A549 (cell line): ENCODE measurements at regions not wholly inside any gene's neighbourhood (a gene's known extent, or its start where the extent isn't known, plus 50 kb on each side); places are given as distances from the start of the nearest gene placed in this dataset.

Experiments used
- ATAC-seq, 2 experiments: fragments of 200-7000 bp in 1 of 2; fragments of >200 bp in 1 of 2; cut with Nextera tagmentation in 1 of 2; cut with Tn5 transposase in 1 of 2; 3 replicates each; pipeline versions ENCODE4 v1.8.0 to v1.9.1; 2018 to 2020; ENCODE audit warnings: mild to moderate bottlenecking in 1 of 2, moderate library complexity in 1 of 2
- CTCF ChIA-PET: fragments of 300-600 bp; sonication (Branson Sonifier 250); formaldehyde crosslinking; extraction: SDS; loops from one replicate; lab custom pipeline; 2021; ENCODE audit warnings: antibody characterized with exemption, inconsistent platforms; lab: Yijun Ruan, JAX
- POLR2A ChIA-PET: fragments of 350-600 bp; formaldehyde crosslinking; extraction: SDS; loops from one replicate; lab custom pipeline; 2021; ENCODE audit warnings: antibody characterized with exemption, inconsistent platforms; lab: Yijun Ruan, JAX
- DNase-seq, 2 experiments: peaks; one replicate each; pipeline versions ENCODE4 v3.0.0 to v3.0.0-alpha.2; 2011 to 2016; ENCODE audit warnings: low read depth in 1 of 2, low spot score in 1 of 2
- FAIRE-seq: peaks from 2 replicates; lab custom pipeline; 2011; peaks lifted over from hg19 to GRCh38; lab: Jason Lieb, UNC
- H3K27ac ChIP-seq, 2 experiments: fragments of >200 bp; sonication (Bioruptor Twin); formaldehyde crosslinking; 3 replicates each; pipeline ENCODE4 v1.5.1; 2016 to 2017
- H3K4me1 ChIP-seq: fragments of >200 bp; sonication (Bioruptor Twin); formaldehyde crosslinking; 3 replicates; pipeline ENCODE4 v1.6.1; 2016
- H3K4me2 ChIP-seq: fragments of >200 bp; sonication (Bioruptor Twin); formaldehyde crosslinking; 3 replicates; pipeline ENCODE4 v1.6.1; 2016
- H3K4me3 ChIP-seq: fragments of >200 bp; sonication (Bioruptor Twin); formaldehyde crosslinking; 3 replicates; pipeline ENCODE4 v1.5.1; 2016
- H3K9me3 ChIP-seq: fragments of >200 bp; sonication (Bioruptor Twin); formaldehyde crosslinking; 3 replicates; pipeline ENCODE4 v1.6.1; 2016
- BHLHE40 ChIP-seq: IDR thresholded peaks from 2 replicates; pipeline ENCODE4 v1.6.1; 2012; ENCODE audit warnings: low read depth, low read length, inconsistent platforms
- CEBPB ChIP-seq, 2 experiments: fragments of >200 bp in 1 of 2; sonication (Bioruptor Twin) in 1 of 2; formaldehyde crosslinking in 1 of 2; IDR thresholded peaks; 2 replicates each; pipeline ENCODE4 v1.6.1; 2012 to 2016
- CHD2 ChIP-seq: fragments of 150-350 bp; IDR thresholded peaks from 2 replicates; pipeline ENCODE4 v1.6.1; 2014; ENCODE audit warnings: low read length; ENCODE audit not compliant: partially characterized antibody
- CHD4 ChIP-seq: fragments of 200-600 bp; sonication (generic); IDR thresholded peaks from 2 replicates; pipeline ENCODE4 v1.6.1; 2016; ENCODE audit warnings: antibody characterized with exemption, mild to moderate bottlenecking, borderline replicate concordance
- ESRRA ChIP-seq: fragments of 150-350 bp; IDR thresholded peaks from 2 replicates; pipeline ENCODE4 v1.6.1; 2014; ENCODE audit warnings: mild to moderate bottlenecking, low read length, borderline replicate concordance
- FOXS1 ChIP-seq: fragments of 250-450 bp; sonication (Bioruptor Pico); IDR thresholded peaks from 2 replicates; pipeline ENCODE4 v1.5.0; 2020; ENCODE audit warnings: mild to moderate bottlenecking, moderate library complexity
- HOXB13 ChIP-seq: fragments of 250-450 bp; sonication (Bioruptor Pico); IDR thresholded peaks from 2 replicates; pipeline ENCODE4 v1.5.0; 2020; ENCODE audit warnings: low read depth, mild to moderate bottlenecking, moderate library complexity
- JUN ChIP-seq, 2 experiments: fragments of >200 bp; sonication (Bioruptor Twin); formaldehyde crosslinking; IDR thresholded peaks; 2 replicates in 1 of 2; 3 replicates in 1 of 2; pipeline ENCODE4 v1.6.1; 2016 to 2017
- KDM1A ChIP-seq: fragments of 200-600 bp; sonication (generic); IDR thresholded peaks from 2 replicates; pipeline ENCODE4 v1.6.1; 2016; ENCODE audit warnings: low read depth, mild to moderate bottlenecking
- MAZ ChIP-seq: fragments of 150-350 bp; IDR thresholded peaks from 2 replicates; pipeline ENCODE4 v1.6.1; 2014; ENCODE audit warnings: antibody characterized with exemption, low read depth, low read length, borderline replicate concordance
- MYC ChIP-seq: IDR thresholded peaks from 2 replicates; pipeline ENCODE4 v1.6.1; 2012; ENCODE audit warnings: mild to moderate bottlenecking, inconsistent platforms, low read length, improper control_type of control experiment, borderline replicate concordance
- POLR2A ChIP-seq: IDR thresholded peaks from 2 replicates; pipeline ENCODE4 v1.6.1; 2012; ENCODE audit warnings: mild to moderate bottlenecking, low read length
- RCOR1 ChIP-seq: fragments of 150-350 bp; IDR thresholded peaks from 2 replicates; pipeline ENCODE4 v1.6.1; 2014; ENCODE audit warnings: antibody characterized with exemption, low read length, low read depth
- RFX5 ChIP-seq: fragments of 450-650 bp; IDR thresholded peaks from 2 replicates; pipeline ENCODE4 v1.7.1; 2014; ENCODE audit warnings: antibody characterized with exemption, mild to moderate bottlenecking, moderate library complexity
- SMC3 ChIP-seq: fragments of >200 bp; sonication (Bioruptor Twin); formaldehyde crosslinking; IDR thresholded peaks from 3 replicates; pipeline ENCODE4 v1.6.1; 2018; ENCODE audit warnings: inconsistent platforms
- SREBF2 ChIP-seq: fragments of 450-650 bp; IDR thresholded peaks from 2 replicates; pipeline ENCODE4 v1.6.1; 2014; ENCODE audit warnings: mild to moderate bottlenecking, moderate library complexity
- TFCP2L1 ChIP-seq: fragments of 250-450 bp; sonication (Bioruptor Pico); IDR thresholded peaks from 2 replicates; pipeline ENCODE4 v1.5.0; 2021; ENCODE audit warnings: mild to moderate bottlenecking
- ZC3H11A ChIP-seq: fragments of 450-650 bp; IDR thresholded peaks from 2 replicates; pipeline ENCODE4 v1.6.1; 2014; ENCODE audit warnings: antibody characterized with exemption, mild to moderate bottlenecking
- ZNF302 ChIP-seq: fragments of 250-450 bp; sonication (Bioruptor Pico); IDR thresholded peaks from 2 replicates; pipeline ENCODE4 v1.9.0; 2021; ENCODE audit warnings: inconsistent platforms, mild to moderate bottlenecking, moderate library complexity
- ZSCAN20 ChIP-seq: fragments of 250-450 bp; sonication (Bioruptor Pico); IDR thresholded peaks from 2 replicates; pipeline ENCODE4 v1.8.0; 2022; ENCODE audit warnings: mild to moderate bottlenecking, moderate library complexity
- WGBS: methylation state at CpG from one replicate; pipeline ENCODE4 v1.1.6; 2017; ENCODE audit errors: missing lambda C conversion rate; 5-methylcytosine and 5-hydroxymethylcytosine counted together
- TF ChIP-seq, protein P1 (sequence below): IDR thresholded peaks from 2 replicates; pipeline ENCODE4 v1.6.1; 2012
- TF ChIP-seq, protein P2 (sequence below): IDR thresholded peaks from 2 replicates; pipeline ENCODE4 v1.6.1; 2012
- TF ChIP-seq, protein P3 (sequence below): fragments of >200 bp; sonication (Bioruptor Twin); formaldehyde crosslinking; IDR thresholded peaks from 3 replicates; pipeline ENCODE4 v1.5.1; 2016
- TF ChIP-seq, protein P4 (sequence below): fragments of 150-350 bp; IDR thresholded peaks from 2 replicates; pipeline ENCODE4 v1.6.1; 2014; ENCODE audit warnings: low read depth, mild to moderate bottlenecking, low read length

DNA sequence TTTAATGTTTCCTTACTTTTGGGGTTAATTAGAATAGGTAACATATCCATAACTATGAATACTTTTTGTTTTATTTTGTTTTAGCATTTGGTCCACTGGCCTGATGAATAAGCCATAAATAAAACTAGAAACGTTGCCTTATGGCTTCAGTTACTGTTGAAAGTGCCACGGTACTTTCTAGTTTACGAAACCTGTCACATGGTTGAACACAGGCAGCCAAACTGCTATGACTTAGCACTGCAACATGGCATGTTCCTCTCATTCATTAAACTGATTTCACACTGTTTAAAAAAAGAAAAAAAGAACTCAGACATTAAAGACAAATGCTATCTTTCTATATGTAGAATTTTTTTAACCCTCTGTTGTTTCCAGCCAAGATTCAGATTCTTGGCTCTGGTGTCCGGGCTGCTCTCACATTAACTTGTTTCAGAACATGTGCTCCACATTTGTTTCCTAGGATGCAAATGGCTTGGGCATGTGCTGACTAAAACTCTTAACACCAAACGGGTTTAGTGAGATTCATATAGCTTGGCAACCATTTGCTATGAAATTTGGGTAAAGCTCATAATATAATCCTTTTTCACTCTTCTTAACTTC, 323.9 kb upstream of the RND3 start:
- ATAC-seq, result no peak
- no peak for DNase-seq
- Histone ChIP-seq H3K9me3 (no peaks in the 10 kb centered on the region), H3K4me1 (no peaks in the 10 kb centered on the region), H3K4me3 (no peak overlapping the region), H3K27ac (no peak overlapping the region), H3K4me2 (no peak overlapping the region)
- FAIRE-seq, result no peak
- 52% methylated on average over 5 of the region's 5 CpGs for WGBS
- TF ChIP-seq ZNF302 (CRISPR knock-in tag) (no peak), KDM1A (no peak), CHD4 (no peak), JUN (IDR thresholded peaks at IDR 0.05) (no peak), FOXS1 (CRISPR knock-in tag) (no peak)
- CTCF ChIA-PET, result no interaction called here
- POLR2A ChIA-PET, result no interaction called here

DNA sequence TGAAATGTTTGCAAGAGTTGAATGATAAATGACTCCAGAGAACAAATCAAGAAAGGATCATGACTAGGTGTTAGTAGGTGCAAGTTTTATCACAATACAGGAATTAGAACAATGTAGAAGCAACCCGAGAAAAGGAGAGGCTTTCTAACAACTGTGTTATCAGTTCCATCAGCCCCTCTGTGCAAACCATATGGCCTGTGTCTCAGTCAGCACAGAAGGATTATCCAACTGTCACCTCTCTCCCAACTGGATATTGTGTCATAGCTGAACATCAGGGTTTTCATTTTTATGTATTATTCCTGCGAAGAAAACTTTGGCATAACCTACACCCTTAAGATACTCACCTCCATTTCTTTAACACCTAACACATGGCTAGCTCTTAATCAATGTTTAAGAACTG, 321.6 kb upstream of the RND3 start:
- Histone ChIP-seq H3K4me2 (no peak overlapping the region), H3K4me1 (no peaks in the 10 kb centered on the region), H3K4me3 (no peak overlapping the region), H3K9me3 (no peaks in the 10 kb centered on the region), H3K27ac (no peak overlapping the region)
- 37% methylated on average over 2 of the region's 2 CpGs for WGBS
- FAIRE-seq (no peak), DNase-seq (no peak), ATAC-seq (no peak)
- POLR2A ChIA-PET, result no interaction called here
- CTCF ChIA-PET, result interaction anchor here (0.6 kb wide), 1 partner anchor 106 kb away, joined by 3 read pairs; no protein-coding TSS in a partner anchor
- TF ChIP-seq HOXB13 (CRISPR knock-in tag), result no peak

DNA sequence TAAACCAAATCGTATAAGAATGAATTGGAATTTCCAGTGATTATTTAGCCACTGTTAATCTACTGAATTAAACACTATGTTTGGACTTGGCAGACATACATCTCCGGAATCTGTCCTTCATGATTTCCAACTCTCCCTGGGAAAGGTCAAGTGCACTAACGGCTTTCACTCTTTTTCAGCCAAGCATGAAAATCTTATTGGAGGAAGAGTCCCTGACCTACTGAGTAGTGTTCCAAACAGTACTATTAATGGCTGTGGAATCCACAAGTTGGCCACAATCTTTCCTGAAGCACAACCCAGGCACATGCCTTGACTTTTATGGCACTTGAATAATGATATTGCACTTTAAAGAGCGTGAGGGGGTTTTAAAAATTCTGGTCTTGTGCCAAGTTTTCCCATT, 318.9 kb upstream of the RND3 start:
- CTCF ChIA-PET, result no interaction called here
- no peaks in the 10 kb centered on the region for H3K9me3 ChIP-seq
- H3K4me1 ChIP-seq, result no peaks in the 10 kb centered on the region
- ATAC-seq, result no peak
- WGBS, result 28% methylated on average over 4 of the region's 4 CpGs
- no peak for DNase-seq
- no peak overlapping the region for H3K4me3 ChIP-seq
- TF ChIP-seq SMC3, result no peak
- no peak for TF ChIP-seq ZC3H11A
- no peak for TF ChIP-seq BHLHE40
- TF ChIP-seq ESRRA, result no peak
- no peak for TF ChIP-seq TFCP2L1
- TF ChIP-seq, protein P1, sequence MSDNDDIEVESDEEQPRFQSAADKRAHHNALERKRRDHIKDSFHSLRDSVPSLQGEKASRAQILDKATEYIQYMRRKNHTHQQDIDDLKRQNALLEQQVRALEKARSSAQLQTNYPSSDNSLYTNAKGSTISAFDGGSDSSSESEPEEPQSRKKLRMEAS, result no peak
- no peak for TF ChIP-seq SREBF2
- no peak for TF ChIP-seq CHD2
- TF ChIP-seq, protein P2, sequence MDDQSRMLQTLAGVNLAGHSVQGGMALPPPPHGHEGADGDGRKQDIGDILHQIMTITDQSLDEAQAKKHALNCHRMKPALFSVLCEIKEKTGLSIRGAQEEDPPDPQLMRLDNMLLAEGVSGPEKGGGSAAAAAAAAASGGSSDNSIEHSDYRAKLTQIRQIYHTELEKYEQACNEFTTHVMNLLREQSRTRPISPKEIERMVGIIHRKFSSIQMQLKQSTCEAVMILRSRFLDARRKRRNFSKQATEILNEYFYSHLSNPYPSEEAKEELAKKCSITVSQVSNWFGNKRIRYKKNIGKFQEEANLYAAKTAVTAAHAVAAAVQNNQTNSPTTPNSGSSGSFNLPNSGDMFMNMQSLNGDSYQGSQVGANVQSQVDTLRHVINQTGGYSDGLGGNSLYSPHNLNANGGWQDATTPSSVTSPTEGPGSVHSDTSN, result no peak
- TF ChIP-seq RFX5, result no peak
- TF ChIP-seq MYC, result no peak
- TF ChIP-seq, protein P3, sequence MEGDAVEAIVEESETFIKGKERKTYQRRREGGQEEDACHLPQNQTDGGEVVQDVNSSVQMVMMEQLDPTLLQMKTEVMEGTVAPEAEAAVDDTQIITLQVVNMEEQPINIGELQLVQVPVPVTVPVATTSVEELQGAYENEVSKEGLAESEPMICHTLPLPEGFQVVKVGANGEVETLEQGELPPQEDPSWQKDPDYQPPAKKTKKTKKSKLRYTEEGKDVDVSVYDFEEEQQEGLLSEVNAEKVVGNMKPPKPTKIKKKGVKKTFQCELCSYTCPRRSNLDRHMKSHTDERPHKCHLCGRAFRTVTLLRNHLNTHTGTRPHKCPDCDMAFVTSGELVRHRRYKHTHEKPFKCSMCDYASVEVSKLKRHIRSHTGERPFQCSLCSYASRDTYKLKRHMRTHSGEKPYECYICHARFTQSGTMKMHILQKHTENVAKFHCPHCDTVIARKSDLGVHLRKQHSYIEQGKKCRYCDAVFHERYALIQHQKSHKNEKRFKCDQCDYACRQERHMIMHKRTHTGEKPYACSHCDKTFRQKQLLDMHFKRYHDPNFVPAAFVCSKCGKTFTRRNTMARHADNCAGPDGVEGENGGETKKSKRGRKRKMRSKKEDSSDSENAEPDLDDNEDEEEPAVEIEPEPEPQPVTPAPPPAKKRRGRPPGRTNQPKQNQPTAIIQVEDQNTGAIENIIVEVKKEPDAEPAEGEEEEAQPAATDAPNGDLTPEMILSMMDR, result no peak
- no peak for TF ChIP-seq FOXS1 (CRISPR knock-in tag)
- TF ChIP-seq CEBPB (IDR thresholded peaks at IDR 0.05), result no peak
- TF ChIP-seq RCOR1, result no peak
- no peak for TF ChIP-seq POLR2A
- TF ChIP-seq ZSCAN20 (CRISPR knock-in tag), result no peak
- TF ChIP-seq, protein P4, sequence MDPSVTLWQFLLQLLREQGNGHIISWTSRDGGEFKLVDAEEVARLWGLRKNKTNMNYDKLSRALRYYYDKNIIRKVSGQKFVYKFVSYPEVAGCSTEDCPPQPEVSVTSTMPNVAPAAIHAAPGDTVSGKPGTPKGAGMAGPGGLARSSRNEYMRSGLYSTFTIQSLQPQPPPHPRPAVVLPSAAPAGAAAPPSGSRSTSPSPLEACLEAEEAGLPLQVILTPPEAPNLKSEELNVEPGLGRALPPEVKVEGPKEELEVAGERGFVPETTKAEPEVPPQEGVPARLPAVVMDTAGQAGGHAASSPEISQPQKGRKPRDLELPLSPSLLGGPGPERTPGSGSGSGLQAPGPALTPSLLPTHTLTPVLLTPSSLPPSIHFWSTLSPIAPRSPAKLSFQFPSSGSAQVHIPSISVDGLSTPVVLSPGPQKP, result no peak
- no peak for TF ChIP-seq MAZ
- TF ChIP-seq, all 56 proteins: peak for 0
- no peak for FAIRE-seq
- Histone ChIP-seq H3K4me2 (no peak overlapping the region), H3K27ac (no peak overlapping the region)
- POLR2A ChIA-PET, result no interaction called here
